Mucosa of descending colon (tissue), 3 donors: ENCODE measurements at regions not wholly inside any gene's neighbourhood (a gene's known extent, or its start where the extent isn't known, plus 50 kb on each side); places are given as distances from the start of the nearest gene placed in this dataset.
A peak's percentile ranks its signal among the peaks of the same experiment; 100 is the strongest.
"Not testable (repeated sequence)": the region's sequence is repeated elsewhere in the genome, so short reads cannot be mapped to it uniquely, and the experiment has no call there.

Experiments used
- ATAC-seq: fragments of 200-7000 bp; cut with Tn5 transposase; one replicate; pipeline ENCODE4 v1.9.1; 2020; ENCODE audit warnings: mild to moderate bottlenecking, moderate library complexity
- DNase-seq, 3 donors: peaks; one replicate each; pipeline ENCODE4 v3.0.0-alpha.2; 2020
- H3K36me3 ChIP-seq: fragments of 200-600 bp; one replicate; pipeline ENCODE4 v1.8.0; 2021; ENCODE audit warnings: low read depth, mild to moderate bottlenecking
- H3K4me1 ChIP-seq: fragments of 200-600 bp; one replicate; pipeline ENCODE4 v1.8.0; 2021; ENCODE audit warnings: low read depth, mild to moderate bottlenecking
- H3K4me3 ChIP-seq: fragments of 200-600 bp; one replicate; pipeline ENCODE4 v1.8.0; 2021; ENCODE audit warnings: mild to moderate bottlenecking
- H3K9me3 ChIP-seq: fragments of 200-600 bp; one replicate; pipeline ENCODE4 v1.8.0; 2021; ENCODE audit warnings: mild to moderate bottlenecking
- CTCF ChIP-seq: fragments of 200-600 bp; IDR thresholded peaks from one replicate; pipeline ENCODE4 v1.8.0; 2022; ENCODE audit warnings: antibody characterized with exemption, mild to moderate bottlenecking
- intact Hi-C, 2 donors: fragments of 100-400 bp; cut with DNase I in 1 of 2; cut with micrococcal nuclease in 1 of 2; formaldehyde crosslinking; loops; one replicate each; pipeline versions ENCODE4 v1.11.0 to v1.11.1; 2022; cut with DNase I, micrococcal nuclease
- donor health status: DM: no; HTN: no; CAD: no; lungs with moderate emphysema.
- donor health status: DM: no; HTN: no; CAD: no.
- donor health status: DM: no; HTN: yes; CAD: no.

GRCh38 chr13:54513254-54513653 is 1484.6 kb downstream of the OLFM4 start:
- H3K9me3 ChIP-seq, result no peaks in the 10 kb centered on the region
- H3K4me3 ChIP-seq, result no peak overlapping the region
- no peak for ATAC-seq
- TF ChIP-seq CTCF, result no peak
- intact Hi-C loops, result no loop called here
- no peaks in the 10 kb centered on the region for H3K4me1 ChIP-seq
- no peak for DNase-seq
- H3K36me3 ChIP-seq, result no peaks in the 10 kb centered on the region

- Histone ChIP-seq H3K4me3 (no peak overlapping the region), H3K36me3 (no peaks in the 10 kb centered on the region), H3K4me1 (no peaks in the 10 kb centered on the region), H3K9me3 (peaks cover 3% of the 10 kb centered on the region)
- no peak for DNase-seq
- intact Hi-C loops, result no loop called here
- TF ChIP-seq CTCF, result no peak
- ATAC-seq, result no peak
Observed at GRCh38 chr13:54536112-54536511, 1507.5 kb downstream of the OLFM4 start.

- no peak overlapping the region for H3K4me3 ChIP-seq
- H3K4me1 ChIP-seq, result no peaks in the 10 kb centered on the region
- H3K9me3 ChIP-seq, result peaks cover 9% of the 10 kb centered on the region
- no peaks in the 10 kb centered on the region for H3K36me3 ChIP-seq
- intact Hi-C loops, result no loop called here
- DNase-seq (no peak), ATAC-seq (no peak)
- no peak for TF ChIP-seq CTCF
Observed at GRCh38 chr13:54563286-54563685, 1534.7 kb downstream of the OLFM4 start.

- H3K36me3 ChIP-seq, H3K4me3 ChIP-seq, H3K4me1 ChIP-seq, ATAC-seq, intact Hi-C loops, DNase-seq: not testable (repeated sequence)
- H3K9me3 ChIP-seq, result peaks cover 23% of the 10 kb centered on the region
Observed at GRCh38 chr13:54572037-54572436, 1543.4 kb downstream of the OLFM4 start.

- Histone ChIP-seq H3K4me1 (no peaks in the 10 kb centered on the region), H3K9me3 (peaks cover 20% of the 10 kb centered on the region), H3K4me3 (no peak overlapping the region), H3K36me3 (no peaks in the 10 kb centered on the region)
- TF ChIP-seq CTCF, result no peak
- DNase-seq (no peak), ATAC-seq (no peak)
- intact Hi-C loops, result no loop called here
Observed at GRCh38 chr13:54573186-54573585, 1544.6 kb downstream of the OLFM4 start.

- intact Hi-C loops, result no loop called here
- Histone ChIP-seq H3K36me3 (no peaks in the 10 kb centered on the region), H3K4me3 (no peak overlapping the region), H3K4me1 (no peaks in the 10 kb centered on the region), H3K9me3 (peaks cover 25% of the 10 kb centered on the region)
- no peak for TF ChIP-seq CTCF
- DNase-seq (no peak), ATAC-seq (peak; percentile 41)
Observed at GRCh38 chr13:54574791-54575190, 1546.2 kb downstream of the OLFM4 start.
